K562 (cell line): ENCODE measurements at regions not wholly inside any gene's neighbourhood (a gene's known extent, or its start where the extent isn't known, plus 50 kb on each side); places are given as distances from the start of the nearest gene placed in this dataset.

Source experiments
- MYBL2 ChIP-seq, 2 experiments: fragments of 450-650 bp in 1 of 2; sonication (generic) in 1 of 2; formaldehyde crosslinking in 1 of 2; IDR thresholded peaks; 2 replicates each; pipeline versions ENCODE4 v1.6.1 to v1.8.1; 2017 to 2022; ENCODE audit warnings: borderline replicate concordance in 1 of 2, inconsistent platforms in 1 of 2, low read depth in 1 of 2, mild to moderate bottlenecking in 1 of 2, missing genetic modification reagents in 1 of 2, moderate library complexity in 1 of 2
- NEUROD1 ChIP-seq: fragments of 150-350 bp; IDR thresholded peaks from 2 replicates; pipeline ENCODE4 v1.6.1; 2014; ENCODE audit warnings: borderline replicate concordance, low read length, low read depth; ENCODE audit not compliant: partially characterized antibody
- SNIP1 ChIP-seq: fragments of 450-650 bp; IDR thresholded peaks from 2 replicates; pipeline ENCODE4 v1.7.1; 2017; ENCODE audit warnings: low read depth, mild to moderate bottlenecking
- ZSCAN32 ChIP-seq: fragments of 450-650 bp; formaldehyde crosslinking; IDR thresholded peaks from 2 replicates; pipeline ENCODE4 v1.4.0; 2020; ENCODE audit warnings: mild to moderate bottlenecking, moderate library complexity
- TF ChIP-seq, protein P1 (sequence below): fragments of 150-350 bp; IDR thresholded peaks from 2 replicates; pipeline ENCODE4 v1.6.1; 2014; ENCODE audit warnings: low read depth, mild to moderate bottlenecking, low read length, borderline replicate concordance
- TF ChIP-seq, protein P2 (sequence below): sonication (generic); IDR thresholded peaks from 2 replicates; pipeline ENCODE4 v1.6.1; 2016

DNA sequence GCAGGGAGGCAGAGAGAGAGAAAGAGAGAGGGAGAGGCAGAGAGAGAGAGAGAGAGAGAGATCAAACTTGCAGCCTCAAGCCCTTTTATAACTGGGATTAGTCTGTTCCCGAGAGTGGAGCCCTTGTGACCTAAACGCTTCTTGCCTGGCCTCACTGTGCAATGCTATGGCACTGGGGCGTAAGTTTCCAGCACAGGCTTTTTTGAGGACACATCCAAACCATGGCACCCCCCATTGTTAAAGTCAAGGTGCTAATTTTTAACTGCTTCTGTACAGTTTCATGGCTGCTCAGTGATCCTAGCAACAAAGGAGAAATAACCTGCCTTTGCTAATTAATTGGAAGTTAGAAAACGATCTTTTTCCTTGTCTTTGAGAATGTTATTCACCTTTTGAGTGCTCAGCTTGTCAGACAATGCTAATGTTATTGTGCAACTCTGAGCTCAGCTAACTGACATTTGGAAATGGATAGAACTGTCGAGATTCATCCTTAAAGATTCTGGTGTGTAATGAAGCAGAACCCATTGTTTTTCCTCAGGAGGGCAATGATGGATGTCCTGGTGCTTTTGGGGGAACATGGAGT, 268.4 kb downstream of the GLRX3 start (continued):
- TF ChIP-seq SNIP1 (no peak), MYBL2 (IDR thresholded peaks at IDR 0.05; ENCODE audit: low read depth) (no peak), MYBL2 (CRISPR knock-in tag; IDR thresholded peaks at IDR 0.05; ENCODE audit: borderline replicate concordance) (no peak), NEUROD1 (no peak), ZSCAN32 (no peak)
- TF ChIP-seq, protein P1, sequence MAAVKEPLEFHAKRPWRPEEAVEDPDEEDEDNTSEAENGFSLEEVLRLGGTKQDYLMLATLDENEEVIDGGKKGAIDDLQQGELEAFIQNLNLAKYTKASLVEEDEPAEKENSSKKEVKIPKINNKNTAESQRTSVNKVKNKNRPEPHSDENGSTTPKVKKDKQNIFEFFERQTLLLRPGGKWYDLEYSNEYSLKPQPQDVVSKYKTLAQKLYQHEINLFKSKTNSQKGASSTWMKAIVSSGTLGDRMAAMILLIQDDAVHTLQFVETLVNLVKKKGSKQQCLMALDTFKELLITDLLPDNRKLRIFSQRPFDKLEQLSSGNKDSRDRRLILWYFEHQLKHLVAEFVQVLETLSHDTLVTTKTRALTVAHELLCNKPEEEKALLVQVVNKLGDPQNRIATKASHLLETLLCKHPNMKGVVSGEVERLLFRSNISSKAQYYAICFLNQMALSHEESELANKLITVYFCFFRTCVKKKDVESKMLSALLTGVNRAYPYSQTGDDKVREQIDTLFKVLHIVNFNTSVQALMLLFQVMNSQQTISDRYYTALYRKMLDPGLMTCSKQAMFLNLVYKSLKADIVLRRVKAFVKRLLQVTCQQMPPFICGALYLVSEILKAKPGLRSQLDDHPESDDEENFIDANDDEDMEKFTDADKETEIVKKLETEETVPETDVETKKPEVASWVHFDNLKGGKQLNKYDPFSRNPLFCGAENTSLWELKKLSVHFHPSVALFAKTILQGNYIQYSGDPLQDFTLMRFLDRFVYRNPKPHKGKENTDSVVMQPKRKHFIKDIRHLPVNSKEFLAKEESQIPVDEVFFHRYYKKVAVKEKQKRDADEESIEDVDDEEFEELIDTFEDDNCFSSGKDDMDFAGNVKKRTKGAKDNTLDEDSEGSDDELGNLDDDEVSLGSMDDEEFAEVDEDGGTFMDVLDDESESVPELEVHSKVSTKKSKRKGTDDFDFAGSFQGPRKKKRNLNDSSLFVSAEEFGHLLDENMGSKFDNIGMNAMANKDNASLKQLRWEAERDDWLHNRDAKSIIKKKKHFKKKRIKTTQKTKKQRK, result no peak
- TF ChIP-seq, protein P2, sequence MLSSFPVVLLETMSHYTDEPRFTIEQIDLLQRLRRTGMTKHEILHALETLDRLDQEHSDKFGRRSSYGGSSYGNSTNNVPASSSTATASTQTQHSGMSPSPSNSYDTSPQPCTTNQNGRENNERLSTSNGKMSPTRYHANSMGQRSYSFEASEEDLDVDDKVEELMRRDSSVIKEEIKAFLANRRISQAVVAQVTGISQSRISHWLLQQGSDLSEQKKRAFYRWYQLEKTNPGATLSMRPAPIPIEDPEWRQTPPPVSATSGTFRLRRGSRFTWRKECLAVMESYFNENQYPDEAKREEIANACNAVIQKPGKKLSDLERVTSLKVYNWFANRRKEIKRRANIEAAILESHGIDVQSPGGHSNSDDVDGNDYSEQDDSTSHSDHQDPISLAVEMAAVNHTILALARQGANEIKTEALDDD, result no peak
